ENCODE measurements at regions not wholly inside any gene's neighbourhood (a gene's known extent, or its start where the extent isn't known, plus 50 kb on each side); places are given as distances from the start of the nearest gene placed in this dataset.

DNA sequence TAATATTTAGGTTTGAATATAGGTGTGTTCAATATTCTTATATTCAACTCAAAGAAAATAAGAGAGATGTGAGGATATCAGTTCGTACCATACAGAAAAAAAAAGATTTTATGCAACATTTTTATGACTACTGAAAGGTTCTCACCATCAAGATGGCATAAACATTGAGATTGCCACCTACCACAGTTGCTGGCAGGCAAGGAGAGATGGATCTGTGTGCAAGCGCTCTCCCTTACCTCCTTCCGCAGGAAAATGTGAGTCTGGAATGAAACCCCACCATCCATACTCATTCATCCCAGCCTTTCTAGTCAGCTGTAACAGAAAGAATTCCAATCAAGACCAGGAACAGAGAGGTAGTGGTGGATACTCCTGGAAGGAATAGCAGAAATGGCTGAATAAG lies 376.9 kb downstream of the PPP3CA start:
- no peak for DNase-seq

DNA sequence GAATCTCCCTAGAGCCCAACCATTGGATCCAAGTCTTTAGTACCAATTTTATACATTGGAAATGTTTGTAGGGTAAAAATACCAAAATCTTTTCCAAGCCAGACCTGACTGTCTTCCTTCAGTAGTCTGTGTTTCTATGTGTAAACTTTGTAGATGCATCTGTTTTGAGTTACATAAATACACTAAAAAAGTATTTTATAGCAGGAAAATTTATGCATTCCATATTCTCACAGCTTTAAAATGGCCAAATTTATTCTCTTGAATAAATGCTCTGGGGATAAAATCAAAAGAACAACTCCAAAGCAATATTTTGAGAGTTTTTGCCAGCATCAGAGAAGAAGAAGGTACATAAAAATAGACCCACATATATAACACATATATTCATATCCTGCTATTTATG lies 377.4 kb downstream of the PPP3CA start:
- no peak for DNase-seq

GRCh38 chr4:100968046-100968445 lies 379.3 kb downstream of the PPP3CA start:
- no peak for DNase-seq

DNA sequence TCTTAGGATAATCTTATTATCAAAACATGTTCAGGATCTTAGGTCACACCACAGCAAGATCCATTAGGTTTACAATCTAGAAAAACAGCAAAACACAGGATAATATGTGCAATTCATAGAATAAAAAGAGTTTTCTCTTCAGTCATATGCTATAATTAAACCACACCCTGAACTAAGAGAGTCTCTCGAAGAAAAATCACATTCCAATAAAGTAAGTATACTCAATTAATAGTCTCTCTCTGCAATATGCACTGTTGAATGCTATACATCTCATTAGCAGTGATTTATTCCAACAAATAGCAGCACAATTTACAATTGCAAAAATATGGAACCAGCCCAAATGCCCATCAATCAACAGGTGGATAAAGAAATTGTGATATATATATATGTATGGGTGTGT lies 383.7 kb downstream of the PPP3CA start:
- DNase-seq, result no peak

GRCh38 chr4:100962698-100963097 lies 384.6 kb downstream of the PPP3CA start:
- no peak for DNase-seq

DNA sequence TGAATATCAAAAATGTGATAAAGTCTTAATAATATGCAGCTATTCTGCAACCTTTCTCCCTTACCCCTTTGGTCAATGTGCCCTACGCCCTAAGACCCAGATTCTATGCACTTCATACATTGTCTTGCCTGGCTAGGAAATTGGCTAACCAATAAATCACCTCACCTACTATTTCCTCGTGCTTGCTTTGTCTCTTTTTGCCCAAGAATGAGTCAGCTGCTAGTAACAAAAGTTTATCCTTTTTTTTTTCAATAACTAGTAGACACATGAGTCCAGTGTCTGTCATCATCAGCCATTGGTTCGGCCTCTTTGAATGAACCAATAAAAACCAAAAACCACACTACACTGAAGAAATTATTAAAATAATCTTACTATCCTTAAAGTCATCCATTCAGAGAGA lies 387.1 kb downstream of the PPP3CA start:
- no peak for DNase-seq

GRCh38 chr4:100954046-100954445 lies 393.3 kb downstream of the PPP3CA start:
- DNase-seq, result no peak

- DNase-seq, result no peak
Measured at GRCh38 chr4:100953616-100954015, 393.7 kb downstream of the PPP3CA start.

DNA sequence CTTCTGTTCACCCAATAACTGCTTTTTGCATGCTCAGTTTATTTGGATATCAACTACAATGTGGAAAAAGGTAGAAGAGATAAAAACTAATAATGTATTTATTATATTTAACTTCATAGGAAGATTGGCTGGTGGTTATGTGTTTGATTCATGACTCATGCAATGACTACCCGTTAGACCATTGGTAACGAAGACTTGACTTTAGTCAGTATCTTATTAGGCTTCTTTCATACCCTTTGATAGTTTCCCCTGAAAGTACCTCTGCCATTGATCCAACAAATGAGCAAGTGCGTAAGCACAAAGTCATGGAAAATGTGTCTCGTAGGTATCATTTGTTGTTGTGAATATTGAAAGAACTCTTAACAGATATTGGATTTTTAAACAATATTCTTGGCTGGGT lies 394.7 kb downstream of the PPP3CA start:
- DNase-seq, result no peak

DNA sequence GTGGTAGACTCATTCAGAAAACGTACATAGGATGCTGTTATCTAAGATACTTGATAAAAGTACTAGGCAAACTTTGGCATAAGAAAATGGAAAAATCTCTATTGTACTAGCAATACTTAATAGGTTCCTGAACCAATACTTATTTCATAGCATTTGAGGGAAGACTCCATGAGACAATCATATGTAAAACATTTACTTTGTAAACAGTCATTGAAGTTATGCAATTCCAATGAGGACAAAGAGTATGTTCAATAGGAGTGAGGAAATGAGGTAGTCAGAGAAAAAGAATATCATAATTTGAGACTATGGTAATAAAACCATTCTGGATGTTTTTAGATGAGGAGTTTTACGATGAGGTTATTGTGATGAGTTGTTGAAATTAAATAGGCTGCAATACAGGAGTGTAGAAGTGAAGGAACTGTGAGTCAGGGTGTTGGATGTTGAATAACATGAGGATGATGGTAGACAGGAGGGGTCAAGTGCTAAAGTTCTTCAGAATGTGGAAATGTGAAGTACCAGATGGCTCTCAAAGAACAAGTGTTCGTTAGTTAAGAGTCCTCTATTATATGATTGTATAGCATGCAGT lies 397.9 kb downstream of the PPP3CA start:
- no peak for DNase-seq

- no peak for DNase-seq
Measured at GRCh38 chr4:100948911-100949310, 398.4 kb downstream of the PPP3CA start.

GRCh38 chr4:100945789-100946188 lies 401.5 kb downstream of the PPP3CA start:
- no peak for DNase-seq

DNA sequence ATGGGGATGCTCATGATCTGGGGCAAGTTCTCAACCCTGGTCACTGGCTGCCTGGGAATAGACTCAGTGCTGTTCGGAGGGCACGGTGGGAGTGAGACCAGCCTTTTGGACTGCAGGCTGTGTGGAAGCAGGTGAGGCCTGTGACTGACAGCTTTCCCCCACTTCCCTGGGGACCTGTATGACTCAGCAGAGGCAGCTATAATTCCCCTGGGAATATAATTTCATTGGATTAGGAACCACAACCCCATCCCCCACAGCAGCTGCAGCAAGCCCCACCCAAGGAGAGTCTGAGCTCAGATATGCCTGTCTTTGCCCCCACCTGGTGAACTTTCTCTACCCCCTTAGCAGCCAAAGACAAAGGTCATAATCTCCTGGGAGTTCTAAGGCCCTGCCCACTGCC lies 408.6 kb downstream of the PPP3CA start:
- DNase-seq, result no peak

- no peak for DNase-seq
Measured at GRCh38 chr4:100936661-100937375, 410.5 kb downstream of the PPP3CA start.

- no peak for DNase-seq
Measured at GRCh38 chr4:100935090-100935489, 412.2 kb downstream of the PPP3CA start.

DNA sequence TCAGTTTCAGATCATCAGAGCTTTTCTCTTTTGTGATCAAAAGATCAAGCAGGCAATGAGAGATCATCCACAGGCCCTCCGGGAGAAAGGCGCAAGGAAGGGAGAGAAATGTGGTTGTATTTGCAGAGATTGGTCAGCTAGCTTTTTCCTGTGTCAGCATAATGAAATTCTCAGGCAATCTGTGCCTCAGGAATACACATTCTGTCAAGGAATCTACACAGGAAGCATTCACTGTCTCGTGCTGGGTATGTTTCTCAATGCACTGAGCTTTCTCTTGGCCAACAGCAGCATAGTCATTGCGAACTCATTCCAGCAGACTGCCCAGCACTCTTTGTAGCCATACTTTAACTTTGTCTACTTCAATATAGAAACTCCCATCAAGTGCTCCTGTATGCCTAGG lies 413.7 kb downstream of the PPP3CA start:
- no peak for DNase-seq

DNA sequence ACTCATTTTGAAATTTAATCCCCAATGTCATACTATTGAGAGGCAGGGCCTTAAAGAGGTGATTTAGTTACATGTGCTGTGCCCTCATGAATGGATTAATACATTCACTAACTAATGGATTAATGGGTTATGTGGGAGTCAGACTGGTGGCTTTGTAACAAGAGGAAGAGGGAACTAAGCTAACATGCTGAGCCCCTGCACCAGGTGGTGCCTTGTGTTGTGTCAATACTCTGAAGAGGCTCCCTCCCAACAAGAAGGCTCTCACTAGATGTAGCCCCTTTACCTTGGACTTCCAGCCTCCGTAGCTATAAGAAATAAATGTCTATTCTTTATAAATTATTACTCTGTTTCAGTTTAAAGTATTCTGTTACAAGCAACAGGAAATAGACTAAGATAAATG lies 411.9 kb upstream of the EMCN start:
- no peak for DNase-seq

- DNase-seq, result no peak
Measured at GRCh38 chr4:100929135-100929534, 411.3 kb upstream of the EMCN start.

- DNase-seq, result no peak
Measured at GRCh38 chr4:100926039-100926717, 408.4 kb upstream of the EMCN start.

GRCh38 chr4:100913685-100914084 lies 395.9 kb upstream of the EMCN start:
- DNase-seq, result no peak

- DNase-seq, result no peak
Measured at GRCh38 chr4:100908540-100908939, 390.7 kb upstream of the EMCN start.

DNA sequence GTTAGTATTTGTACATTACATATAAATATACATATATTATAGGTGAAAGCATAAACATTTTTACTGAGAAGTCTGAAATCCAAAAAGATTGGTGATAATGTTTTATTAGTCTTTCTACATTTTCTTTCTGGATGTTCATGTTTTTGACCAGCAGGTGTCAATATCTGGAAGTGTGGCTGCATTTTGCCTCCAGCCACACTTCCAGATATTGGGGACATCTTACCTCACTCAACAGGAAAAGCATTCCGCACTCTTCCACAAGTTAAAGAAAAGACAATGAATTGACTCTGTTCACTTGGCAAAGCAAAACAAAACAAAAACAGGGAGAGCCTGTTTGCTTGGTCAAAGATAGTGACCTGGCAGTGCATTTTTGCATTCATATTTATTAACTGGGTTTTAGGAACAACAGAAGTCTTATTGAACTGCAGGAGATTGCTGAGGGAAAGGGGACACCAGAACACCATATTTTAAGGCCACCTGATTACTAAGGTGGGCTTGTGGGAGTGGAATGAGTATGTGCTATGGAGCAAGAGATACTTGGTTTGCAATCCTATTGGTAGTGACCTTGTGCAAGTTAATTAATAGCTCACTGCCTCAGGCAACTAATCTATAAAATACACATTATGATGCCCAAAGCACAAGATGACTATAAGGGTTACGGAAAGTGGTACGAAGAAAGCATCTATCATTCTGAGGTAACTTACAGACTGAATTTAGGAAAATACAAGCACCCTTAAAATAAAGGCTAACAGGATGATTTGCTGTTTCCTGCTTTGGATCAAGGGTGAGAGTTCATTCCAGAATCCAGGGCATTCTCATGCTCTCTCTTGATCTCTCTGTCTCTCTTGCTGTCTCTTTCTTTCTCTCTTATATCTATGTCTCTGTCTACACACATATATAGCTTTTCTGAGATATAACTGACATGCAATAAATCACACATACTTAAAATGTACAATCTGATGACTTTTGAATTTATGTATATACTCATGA lies 389.9 kb upstream of the EMCN start:
- DNase-seq, result no peak

GRCh38 chr4:100906973-100907372 lies 389.2 kb upstream of the EMCN start:
- no peak for DNase-seq

All from NCI-H1930 (cell line).